HCT116 (cell line): ENCODE measurements at regions not wholly inside any gene's neighbourhood (a gene's known extent, or its start where the extent isn't known, plus 50 kb on each side); places are given as distances from the start of the nearest gene placed in this dataset.

Experiments used
- ATAC-seq: fragments of 200-7000 bp; cut with Tn5 transposase; 2 replicates; pipeline ENCODE4 v1.9.1; 2020; ENCODE audit warnings: mild to moderate bottlenecking, moderate library complexity
- BruUV-seq: library from RNA; stranded (reverse); fragments of 400-500 nt; replicated peaks from 2 replicates; lab custom pipeline; 2021; lab: Mats Ljungman, UMichigan
- CTCF ChIA-PET: fragments of 300-600 bp; sonication (Branson Sonifier 250); formaldehyde crosslinking; loops from one replicate; lab custom pipeline; 2021; ENCODE audit warnings: antibody characterized with exemption; lab: Charles Lee
- POLR2A ChIA-PET: fragments of 300-600, 350-600 bp; sonication (Branson Sonifier 250); formaldehyde crosslinking; loops from one replicate; lab custom pipeline; 2021; ENCODE audit warnings: antibody characterized with exemption; lab: Charles Lee
- RAD21 ChIA-PET, 2 experiments: fragments of 300-600 bp; sonication (Branson Sonifier 250); formaldehyde crosslinking; loops; one replicate each; lab custom pipeline; 2023; ENCODE audit warnings: low total read pairs in 2 of 2; ENCODE audit not compliant: uncharacterized antibody in 2 of 2, unreplicated experiment in 2 of 2, low non-redundant PET in 1 of 2; lab: Charles Lee
- DNase-seq: peaks from one replicate; pipeline ENCODE4 v3.0.0-alpha.2; 2010; ENCODE audit warnings: low read depth, low spot score
- H2AFZ ChIP-seq: fragments of 200-600 bp; shearing (Covaris generic), sonication (generic); 2 replicates; pipeline ENCODE4 v1.6.1; 2017; ENCODE audit warnings: low read depth, mixed run types, mixed read lengths, antibody characterized with exemption, low read length; ENCODE audit not compliant: poor library complexity, severe bottlenecking
- H3K27ac ChIP-seq: 2 replicates; pipeline ENCODE4 v1.5.1; 2012; ENCODE audit warnings: low read depth, low read length
- H3K27me3 ChIP-seq: fragments of 200-600 bp; sonication (generic); 2 replicates; pipeline ENCODE4 v1.6.1; 2016; ENCODE audit warnings: mixed run types, low read length, mixed read lengths; ENCODE audit not compliant: insufficient read depth
- H3K36me3 ChIP-seq, 2 experiments: fragments of 200-500 bp in 1 of 2; fragments of 200-600 bp in 1 of 2; sonication (Bioruptor generic) in 1 of 2; sonication (generic) in 1 of 2; 2 replicates each; pipeline versions ENCODE4 v1.5.1 to v1.6.1; 2014 to 2016; ENCODE audit warnings: low read length in 2 of 2, inconsistent platforms in 1 of 2, mixed read lengths in 1 of 2, mixed run types in 1 of 2; ENCODE audit not compliant: insufficient read depth in 2 of 2, control insufficient read depth in 1 of 2
- H3K4me1 ChIP-seq, 2 experiments: fragments of 200-600 bp in 1 of 2; sonication (generic) in 1 of 2; 2 replicates each; pipeline versions ENCODE4 v1.5.1 to v1.6.1; 2012 to 2017; ENCODE audit warnings: low read length in 2 of 2, inconsistent platforms in 1 of 2, mild to moderate bottlenecking in 1 of 2, mixed read lengths in 1 of 2, mixed run types in 1 of 2, moderate library complexity in 1 of 2; ENCODE audit not compliant: insufficient read depth in 2 of 2, control insufficient read depth in 1 of 2
- H3K4me2 ChIP-seq: fragments of 200-600 bp; sonication (generic); 2 replicates; pipeline ENCODE4 v1.6.1; 2017; ENCODE audit warnings: mixed run types, low read length, mixed read lengths
- H3K4me3 ChIP-seq, 2 experiments: fragments of 200-600 bp in 1 of 2; sonication (generic) in 1 of 2; replicated peaks in 1 of 2; 2 replicates each; pipeline ENCODE4 v1.5.1; 2011 to 2016; ENCODE audit warnings: low read length in 2 of 2, control low read depth in 1 of 2, low read depth in 1 of 2, mild to moderate bottlenecking in 1 of 2, mixed read lengths in 1 of 2, mixed run types in 1 of 2
- H3K79me2 ChIP-seq: fragments of 200-600 bp; sonication (generic); 2 replicates; pipeline ENCODE4 v1.6.1; 2017; ENCODE audit warnings: mild to moderate bottlenecking, mixed run types, low read length, moderate library complexity, mixed read lengths; ENCODE audit not compliant: insufficient read depth
- H3K9ac ChIP-seq: fragments of 200-600 bp; sonication (generic); 2 replicates; pipeline ENCODE4 v1.6.1; 2016; ENCODE audit warnings: low read length, mixed read lengths
- H3K9me2 ChIP-seq: fragments of 200-600 bp; sonication (generic), shearing (Covaris generic); 2 replicates; pipeline ENCODE4 v1.6.1; 2017; ENCODE audit warnings: mixed run types, mild to moderate bottlenecking, moderate library complexity; ENCODE audit not compliant: insufficient read depth
- H3K9me3 ChIP-seq, 2 experiments: fragments of 200-500 bp in 1 of 2; fragments of 200-600 bp in 1 of 2; sonication (Bioruptor generic) in 1 of 2; sonication (generic) in 1 of 2; 2 replicates each; pipeline ENCODE4 v1.6.1; 2014 to 2017; ENCODE audit warnings: low read length in 2 of 2, mixed read lengths in 2 of 2, inconsistent platforms in 1 of 2, low read depth in 1 of 2, mild to moderate bottlenecking in 1 of 2, mixed run types in 1 of 2, moderate library complexity in 1 of 2; ENCODE audit not compliant: control insufficient read depth in 1 of 2, insufficient read depth in 1 of 2
- H4K20me1 ChIP-seq: fragments of 200-600 bp; sonication (generic), shearing (Covaris generic); 2 replicates; pipeline ENCODE4 v1.6.1; 2017; ENCODE audit warnings: mixed run types, mild to moderate bottlenecking, moderate library complexity; ENCODE audit not compliant: insufficient read depth
- CEBPB ChIP-seq: IDR thresholded peaks from 2 replicates; pipeline ENCODE4 v1.6.1; 2012; ENCODE audit warnings: low read depth
- CTCF ChIP-seq, 3 experiments: fragments of 200-600 bp in 1 of 3; sonication (generic) in 1 of 3; IDR thresholded peaks in 2 of 3; conservative IDR thresholded peaks in 1 of 3; 2 replicates each; pipeline ENCODE4 v1.5.1; 2012 to 2017; ENCODE audit warnings: low read depth in 2 of 3, low read length in 2 of 3, antibody characterized with exemption in 1 of 3, borderline replicate concordance in 1 of 3, control low read depth in 1 of 3, mild to moderate bottlenecking in 1 of 3, mixed read lengths in 1 of 3, mixed run types in 1 of 3, moderate library complexity in 1 of 3; ENCODE audit not compliant: insufficient read depth in 1 of 3
- EZH2 ChIP-seq: fragments of 200-600 bp; sonication (generic); IDR thresholded peaks from 2 replicates; pipeline ENCODE4 v1.6.1; 2017; ENCODE audit warnings: antibody characterized with exemption, mixed run types
- EZH2phosphoT487 ChIP-seq: fragments of 200-600 bp; IDR thresholded peaks from 2 replicates; pipeline ENCODE4 v1.6.1; 2018; ENCODE audit warnings: antibody characterized with exemption, borderline replicate concordance
- JUND ChIP-seq: IDR thresholded peaks from 2 replicates; pipeline ENCODE4 v1.6.1; 2012
- MAX ChIP-seq: IDR thresholded peaks from 2 replicates; pipeline ENCODE4 v1.6.1; 2012
- POLR2AphosphoS5 ChIP-seq: IDR thresholded peaks from 2 replicates; pipeline ENCODE4 v1.6.1; 2011; ENCODE audit warnings: mild to moderate bottlenecking, low read depth, low read length, moderate library complexity
- RAD21 ChIP-seq: IDR thresholded peaks from 2 replicates; pipeline ENCODE4 v1.6.1; 2012; ENCODE audit warnings: low read depth, mild to moderate bottlenecking
- REST ChIP-seq: IDR thresholded peaks from 2 replicates; pipeline ENCODE4 v1.6.1; 2012; ENCODE audit warnings: low read depth
- SIN3A ChIP-seq: IDR thresholded peaks from 2 replicates; pipeline ENCODE4 v1.6.1; 2012; ENCODE audit warnings: low read depth
- SP1 ChIP-seq: IDR thresholded peaks from 2 replicates; pipeline ENCODE4 v1.6.1; 2012; ENCODE audit warnings: low read depth
- SRF ChIP-seq: IDR thresholded peaks from 2 replicates; pipeline ENCODE4 v1.6.1; 2012; ENCODE audit warnings: low read depth
- TCF7L2 ChIP-seq: IDR thresholded peaks from 2 replicates; pipeline ENCODE4 v1.7.0; 2011; ENCODE audit warnings: borderline replicate concordance, inconsistent platforms; ENCODE audit not compliant: insufficient read depth, insufficient read length; ENCODE audit errors: extremely low read depth
- ZBTB33 ChIP-seq: IDR thresholded peaks from 2 replicates; pipeline ENCODE4 v1.6.1; 2011; ENCODE audit warnings: mild to moderate bottlenecking, low read length, moderate library complexity; ENCODE audit not compliant: insufficient replicate concordance; ENCODE audit errors: extremely low read depth
- intact Hi-C: fragments of 100-400 bp; cut with micrococcal nuclease; formaldehyde crosslinking; loops from 2 replicates; pipeline ENCODE4 v1.10.0; 2022

- intact Hi-C loops: no loop called here
- H3K4me1 ChIP-seq: no peaks in the 10 kb centered on the region
- no peak overlapping the region for H3K4me3 ChIP-seq
- no peak overlapping the region for H3K27ac ChIP-seq
- H2AFZ ChIP-seq: no peak overlapping the region
- no peaks in the 10 kb centered on the region for H3K9me2 ChIP-seq
- H3K4me2 ChIP-seq: no peak overlapping the region
- H3K27me3 ChIP-seq: no peaks in the 10 kb centered on the region
- no peaks in the 10 kb centered on the region for H3K79me2 ChIP-seq
- no peaks in the 10 kb centered on the region for H4K20me1 ChIP-seq
- no peak for DNase-seq
- ATAC-seq: no peak
- H3K9me3 ChIP-seq: no peaks in the 10 kb centered on the region
- ChIA-PET POLR2A (no interaction called here), CTCF (no interaction called here), RAD21 (no interaction called here)
- H3K36me3 ChIP-seq: no peaks in the 10 kb centered on the region
- no TSS peak for BruUV-seq
- no peak for TF ChIP-seq RAD21
- no peak overlapping the region for H3K9ac ChIP-seq
Observed at GRCh38 chr6:100160930-100161329, 166.9 kb upstream of the MCHR2 start.

- H3K9me3 ChIP-seq: no peaks in the 10 kb centered on the region
- no peaks in the 10 kb centered on the region for H4K20me1 ChIP-seq
- no peaks in the 10 kb centered on the region for H3K9me2 ChIP-seq
- H3K27me3 ChIP-seq: no peaks in the 10 kb centered on the region
- H3K36me3 ChIP-seq: no peaks in the 10 kb centered on the region
- RAD21 ChIA-PET: no interaction called here
- CTCF ChIA-PET: no interaction called here
- no TSS peak for BruUV-seq
- no peak overlapping the region for H3K9ac ChIP-seq
- no peak overlapping the region for H3K4me3 ChIP-seq
- H3K4me1 ChIP-seq: no peaks in the 10 kb centered on the region
- H2AFZ ChIP-seq: no peak overlapping the region
- POLR2A ChIA-PET: no interaction called here
- intact Hi-C loops: no loop called here
- H3K27ac ChIP-seq: no peak overlapping the region
- no peak overlapping the region for H3K4me2 ChIP-seq
- no peaks in the 10 kb centered on the region for H3K79me2 ChIP-seq
- no peak for DNase-seq
- ATAC-seq: no peak
- TF ChIP-seq CEBPB: no peak
- TF ChIP-seq CTCF (IDR thresholded peaks at IDR 0.05 in 2 of 3, conservative IDR thresholded peaks at IDR 0.05 in 1 of 3; ENCODE audit: borderline replicate concordance in 1 of 3, insufficient read depth in 1 of 3, low read depth in 2 of 3, low read length in 2 of 3): no peak
- TF ChIP-seq TCF7L2: no peak
- TF ChIP-seq SIN3A: no peak
- no peak for TF ChIP-seq EZH2phosphoT487
- no peak for TF ChIP-seq EZH2
- no peak for TF ChIP-seq REST
- TF ChIP-seq MAX: no peak
- TF ChIP-seq ZBTB33: no peak
- no peak for TF ChIP-seq POLR2AphosphoS5
- TF ChIP-seq JUND: no peak
- TF ChIP-seq SRF: no peak
- TF ChIP-seq SP1: no peak
Observed at GRCh38 chr6:100155141-100155540, 161.1 kb upstream of the MCHR2 start.
